Cardiac muscle cell (in vitro differentiated cells and primary cell): ENCODE measurements at regions not wholly inside any gene's neighbourhood (a gene's known extent, or its start where the extent isn't known, plus 50 kb on each side); places are given as distances from the start of the nearest gene placed in this dataset.
"Not testable (repeated sequence)": the region's sequence is repeated elsewhere in the genome, so short reads cannot be mapped to it uniquely, and the experiment has no call there.

Experiments
- DNase-seq, 2 donors: peaks; one replicate each; pipeline versions ENCODE4 v3.0.0 to v3.0.0-alpha.2; 2010 to 2017; ENCODE audit warnings: low read depth in 1 of 2, low spot score in 1 of 2
- H3K27ac ChIP-seq: fragments of 200-600 bp; sonication (generic); 2 replicates; pipeline ENCODE4 v1.5.1; 2016
- H3K27me3 ChIP-seq: fragments of 200-600 bp; sonication (generic); 2 replicates; pipeline ENCODE4 v1.6.0; 2016; ENCODE audit warnings: control low read depth
- H3K36me3 ChIP-seq: fragments of 200-600 bp; sonication (generic); 2 replicates; pipeline ENCODE4 v1.5.1; 2016; ENCODE audit warnings: control low read depth
- H3K4me1 ChIP-seq: fragments of 200-600 bp; sonication (generic); 2 replicates; pipeline ENCODE4 v1.8.1; 2017; ENCODE audit warnings: low read depth, mild to moderate bottlenecking, mixed run types
- H3K4me3 ChIP-seq: fragments of 200-600 bp; sonication (generic); 2 replicates; pipeline ENCODE4 v1.5.1; 2016; ENCODE audit warnings: mild to moderate bottlenecking
- H3K9me3 ChIP-seq: fragments of 200-600 bp; sonication (generic); 2 replicates; pipeline ENCODE4 v1.5.1; 2017; ENCODE audit warnings: low read depth, mild to moderate bottlenecking, control low read depth
- TF ChIP-seq, protein P1 (sequence below): IDR thresholded peaks from 2 replicates; pipeline ENCODE4 v1.5.1; 2012; ENCODE audit warnings: low read depth, mild to moderate bottlenecking, low read length

DNA sequence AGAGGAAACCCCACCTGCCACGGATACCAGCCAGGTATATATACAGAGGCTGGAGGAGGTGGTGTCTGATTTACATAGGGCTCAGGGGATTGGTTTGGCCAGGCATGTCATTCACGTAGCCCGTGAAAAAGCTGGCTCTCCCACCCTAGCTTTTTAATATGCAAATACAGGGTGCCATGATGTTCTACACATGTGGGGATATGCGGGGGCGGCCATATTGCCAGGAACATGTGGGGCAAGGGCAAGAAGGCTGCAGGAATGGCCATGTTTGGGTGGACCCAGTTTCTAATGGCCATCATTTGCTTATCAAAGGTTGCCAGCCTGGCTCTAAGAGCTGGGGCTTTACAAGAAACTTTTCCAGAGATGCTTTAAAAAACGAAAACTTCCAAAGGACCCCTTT lies 131.5 kb upstream of the KIF5B start:
- no peak for DNase-seq
- TF ChIP-seq, protein P1, sequence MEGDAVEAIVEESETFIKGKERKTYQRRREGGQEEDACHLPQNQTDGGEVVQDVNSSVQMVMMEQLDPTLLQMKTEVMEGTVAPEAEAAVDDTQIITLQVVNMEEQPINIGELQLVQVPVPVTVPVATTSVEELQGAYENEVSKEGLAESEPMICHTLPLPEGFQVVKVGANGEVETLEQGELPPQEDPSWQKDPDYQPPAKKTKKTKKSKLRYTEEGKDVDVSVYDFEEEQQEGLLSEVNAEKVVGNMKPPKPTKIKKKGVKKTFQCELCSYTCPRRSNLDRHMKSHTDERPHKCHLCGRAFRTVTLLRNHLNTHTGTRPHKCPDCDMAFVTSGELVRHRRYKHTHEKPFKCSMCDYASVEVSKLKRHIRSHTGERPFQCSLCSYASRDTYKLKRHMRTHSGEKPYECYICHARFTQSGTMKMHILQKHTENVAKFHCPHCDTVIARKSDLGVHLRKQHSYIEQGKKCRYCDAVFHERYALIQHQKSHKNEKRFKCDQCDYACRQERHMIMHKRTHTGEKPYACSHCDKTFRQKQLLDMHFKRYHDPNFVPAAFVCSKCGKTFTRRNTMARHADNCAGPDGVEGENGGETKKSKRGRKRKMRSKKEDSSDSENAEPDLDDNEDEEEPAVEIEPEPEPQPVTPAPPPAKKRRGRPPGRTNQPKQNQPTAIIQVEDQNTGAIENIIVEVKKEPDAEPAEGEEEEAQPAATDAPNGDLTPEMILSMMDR: no peak
- no peaks in the 10 kb centered on the region for H3K27me3 ChIP-seq
- no peaks in the 10 kb centered on the region for H3K9me3 ChIP-seq
- no peak overlapping the region for H3K27ac ChIP-seq
- no peak overlapping the region for H3K4me3 ChIP-seq
- H3K4me1 ChIP-seq: no peaks in the 10 kb centered on the region
- no peaks in the 10 kb centered on the region for H3K36me3 ChIP-seq

DNA sequence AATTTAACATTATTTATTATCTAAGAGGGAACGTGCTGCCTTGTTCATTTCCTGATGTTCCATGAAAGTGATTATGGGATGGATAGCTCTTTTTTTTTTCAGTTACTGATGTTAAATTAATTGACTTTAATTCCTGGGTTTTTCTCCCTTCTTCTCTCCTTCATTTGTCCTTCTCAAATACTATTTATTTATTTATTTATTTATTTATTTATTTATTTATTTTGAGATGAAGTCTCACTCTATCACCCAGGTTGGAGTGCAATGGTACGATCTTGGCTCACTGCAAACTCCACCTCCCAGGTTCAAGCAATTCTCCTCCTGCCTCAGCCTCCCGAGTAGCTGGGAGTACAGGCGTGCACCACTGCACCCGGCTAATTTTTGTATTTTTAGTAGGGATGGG lies 127.4 kb upstream of the KIF5B start:
- H3K4me3 ChIP-seq: not testable (repeated sequence)

DNA sequence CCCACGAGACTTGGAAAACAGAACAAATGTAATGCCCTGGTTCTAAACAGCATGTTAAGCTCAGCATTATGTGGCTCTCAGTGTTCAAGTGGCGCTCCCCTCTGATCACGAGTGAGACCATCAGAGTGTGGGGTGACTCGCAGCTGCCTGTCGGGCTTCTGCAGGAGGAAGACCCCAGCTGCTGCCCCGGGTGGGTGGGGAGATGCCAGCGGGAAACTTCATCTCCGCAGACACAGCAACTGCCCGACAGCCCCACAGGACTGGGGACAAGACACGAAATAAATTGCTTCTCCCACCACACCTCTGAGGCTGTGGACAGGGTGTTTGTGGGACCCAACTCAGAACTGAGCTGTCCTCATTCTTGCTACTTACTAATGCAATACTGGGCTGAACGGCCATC lies 126.3 kb upstream of the KIF5B start:
- Histone ChIP-seq H3K27ac (no peak overlapping the region), H3K36me3 (no peaks in the 10 kb centered on the region), H3K4me3 (no peak overlapping the region), H3K4me1 (no peaks in the 10 kb centered on the region), H3K9me3 (no peaks in the 10 kb centered on the region), H3K27me3 (no peaks in the 10 kb centered on the region)
- no peak for DNase-seq
- TF ChIP-seq, protein P1: no peak

More for the DNA sequence above, 127.4 kb upstream of the KIF5B start:
- DNase-seq, H3K27ac ChIP-seq, H3K4me1 ChIP-seq, H3K27me3 ChIP-seq, H3K9me3 ChIP-seq, H3K36me3 ChIP-seq: not testable (repeated sequence)

DNA sequence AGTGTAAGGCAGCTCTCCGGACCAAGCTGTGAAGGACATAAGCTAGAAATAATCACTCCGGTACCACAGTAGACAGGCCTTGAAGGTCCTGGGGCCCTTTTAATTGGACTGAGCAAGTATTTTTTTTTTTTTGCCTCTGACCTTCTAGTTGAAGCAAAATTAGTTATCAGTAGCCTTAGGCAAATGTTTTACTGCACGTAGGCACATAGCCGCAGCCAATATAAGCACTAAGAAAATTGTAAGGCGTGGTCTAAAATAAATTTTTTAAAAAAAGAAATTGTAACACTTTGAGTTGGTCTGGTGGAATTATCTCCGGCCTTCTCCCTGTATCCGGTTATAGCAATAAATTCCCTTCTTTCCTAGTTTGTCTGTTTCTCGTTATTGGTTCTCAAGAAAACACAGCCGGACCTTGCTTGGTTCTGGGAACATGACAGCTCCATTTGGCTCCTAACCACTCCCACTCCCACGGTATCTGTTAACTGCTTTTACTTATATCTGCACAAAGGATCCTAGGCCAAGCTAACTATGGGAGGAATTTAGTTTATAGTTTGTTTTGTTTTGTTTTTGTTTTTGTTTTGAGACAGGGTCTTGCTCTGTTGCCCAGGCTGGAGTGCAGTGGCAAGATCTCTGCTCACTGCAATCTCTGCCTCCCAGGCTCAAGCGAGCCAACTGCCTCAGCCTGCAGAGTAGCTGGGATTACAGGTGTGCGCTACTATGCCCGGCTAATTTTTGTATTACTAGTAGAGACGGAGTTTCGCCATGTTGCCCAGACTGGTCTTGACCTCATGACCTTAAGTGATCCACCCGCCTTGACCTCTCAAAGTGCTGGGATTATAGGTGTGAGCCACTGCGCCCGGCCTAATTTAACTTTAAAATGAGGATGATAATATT lies 124.4 kb upstream of the KIF5B start:
- no peak for DNase-seq
- Histone ChIP-seq H3K27ac (no peak overlapping the region), H3K27me3 (no peaks in the 10 kb centered on the region), H3K36me3 (no peaks in the 10 kb centered on the region), H3K9me3 (no peaks in the 10 kb centered on the region), H3K4me1 (no peaks in the 10 kb centered on the region), H3K4me3 (no peak overlapping the region)
- TF ChIP-seq, protein P1: no peak

DNA sequence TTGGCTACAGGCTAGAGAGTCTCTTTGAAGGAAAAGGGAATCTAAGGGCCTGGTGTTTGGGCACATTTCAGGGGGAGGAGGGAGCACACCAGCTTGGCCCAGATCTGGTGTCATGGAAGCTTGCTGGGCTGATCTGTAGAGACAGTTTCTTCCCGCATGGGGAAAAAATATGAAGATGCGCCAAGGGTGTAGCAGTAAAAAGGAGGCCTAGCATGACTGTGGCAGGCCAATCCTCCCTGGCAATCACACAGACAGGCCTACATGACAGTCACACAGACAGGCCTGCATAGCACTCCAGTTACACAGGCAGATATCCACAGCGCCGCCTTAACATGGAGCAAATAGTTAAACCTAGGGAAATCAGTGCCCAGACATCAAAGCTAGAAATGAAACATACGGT lies 123.6 kb upstream of the KIF5B start:
- Histone ChIP-seq H3K27me3 (no peaks in the 10 kb centered on the region), H3K36me3 (no peaks in the 10 kb centered on the region), H3K27ac (no peak overlapping the region), H3K4me1 (no peaks in the 10 kb centered on the region), H3K4me3 (no peak overlapping the region), H3K9me3 (no peaks in the 10 kb centered on the region)
- TF ChIP-seq, protein P1: no peak
- no peak for DNase-seq

DNA sequence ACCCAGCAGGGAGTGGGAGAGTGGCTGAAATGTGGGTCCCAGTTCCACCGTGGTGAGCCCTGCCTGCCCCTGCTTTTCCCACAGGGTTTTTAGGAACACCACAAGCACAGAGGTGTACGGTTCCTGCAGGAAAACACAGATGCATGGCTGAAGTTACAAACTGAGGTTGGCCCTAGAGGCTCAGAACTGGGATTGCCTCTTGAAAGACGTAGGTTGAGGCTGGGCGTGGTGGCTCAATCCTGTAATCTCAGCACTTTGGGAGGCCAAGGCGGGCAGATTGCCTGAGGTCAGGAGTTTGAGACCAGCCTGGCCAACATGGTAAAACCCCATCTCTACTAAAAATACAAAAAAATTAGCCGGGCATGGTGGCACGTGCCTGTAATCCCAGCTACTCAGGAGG lies 121.4 kb upstream of the KIF5B start:
- H3K9me3 ChIP-seq, H3K27me3 ChIP-seq: not testable (repeated sequence)

More for the DNA sequence above, 121.4 kb upstream of the KIF5B start:
- not testable (repeated sequence) for H3K27ac ChIP-seq, DNase-seq, H3K36me3 ChIP-seq, H3K4me1 ChIP-seq, H3K4me3 ChIP-seq
